ENCODE measurements at regions not wholly inside any gene's neighbourhood (a gene's known extent, or its start where the extent isn't known, plus 50 kb on each side); places are given as distances from the start of the nearest gene placed in this dataset.

DNA sequence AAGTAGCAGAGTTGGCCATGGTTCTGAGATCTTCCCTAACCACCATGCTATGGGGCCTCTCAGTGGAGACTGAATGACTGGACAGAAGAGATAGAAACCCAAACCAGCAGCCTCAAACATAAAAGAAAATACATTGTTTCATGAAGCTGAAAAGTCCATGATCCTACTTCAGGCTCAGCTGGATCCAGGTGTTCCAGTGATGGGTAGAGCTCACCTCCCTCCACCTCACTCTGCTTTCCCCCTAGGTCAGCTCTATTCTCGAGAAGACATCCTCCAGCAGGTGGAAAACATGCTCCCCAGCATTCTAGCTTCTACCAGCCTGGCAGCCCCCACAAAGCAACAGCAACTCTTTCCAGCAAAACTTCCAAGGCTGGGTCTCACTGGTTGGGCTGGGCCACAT lies 132.1 kb downstream of the OAT start:
- dilution Hi-C loops (cut with HindIII; ENCODE audit: low sequenced_read_pairs, unreplicated experiment) (no loop called here), intact Hi-C loops (cut with micrococcal nuclease) (no loop called here), in situ Hi-C loops (cut with MboI; ENCODE audit: low sequenced_read_pairs) (no loop called here)
- Histone ChIP-seq H3K9ac (ENCODE audit: low read depth, low read length) (no peak overlapping the region), H2BK20ac (ENCODE audit: low read depth, low read length) (no peak overlapping the region), H3K9me3 (ENCODE audit: control insufficient read depth, insufficient read depth, low read length) (peaks cover 16% of the 10 kb centered on the region), H2AK5ac (ENCODE audit: low read depth, low read length) (no peak overlapping the region), H3K4me2 (ENCODE audit: low read depth, low read length) (no peak overlapping the region), H4K5ac (ENCODE audit: low read depth, low read length) (no peak overlapping the region), H3K27ac (ENCODE audit: insufficient read depth, low read length) (no peak overlapping the region), H3K56ac (ENCODE audit: extremely low read depth, insufficient read depth, low read length) (no peak overlapping the region), H4K91ac (ENCODE audit: insufficient read depth, low read depth, low read length) (no peak overlapping the region), H3K79me1 (ENCODE audit: low read depth in 1 of 2, low read length in 2 of 2) (no peaks in the 10 kb centered on the region), H3K4ac (ENCODE audit: low read depth, low read length) (no peak overlapping the region), H2BK5ac (ENCODE audit: low read depth, low read length, poor library complexity, severe bottlenecking) (no peak overlapping the region), H3K4me3 (ENCODE audit: insufficient read depth, low read depth, low read length) (no peak overlapping the region), H4K20me1 (ENCODE audit: insufficient read depth, low read length) (no peaks in the 10 kb centered on the region), H2AFZ (replicated peaks; ENCODE audit: low read length, poor library complexity) (no peak overlapping the region), H3K36me3 (ENCODE audit: control insufficient read depth, insufficient read depth, low read length) (no peaks in the 10 kb centered on the region), H3K9me1 (ENCODE audit: insufficient read depth, low read length) (no peaks in the 10 kb centered on the region), H2BK15ac (ENCODE audit: low read depth, low read length) (no peak overlapping the region), H3K27me3 (ENCODE audit: control insufficient read depth, insufficient read depth, low read length) (no peaks in the 10 kb centered on the region), H3K18ac (ENCODE audit: low read depth, low read length) (no peak overlapping the region), H4K8ac (ENCODE audit: low read depth in 2 of 2, low read length in 2 of 2) (no peak overlapping the region), H2BK120ac (ENCODE audit: low read depth, low read length) (no peak overlapping the region), H2AK9ac (replicated peaks; ENCODE audit: low read depth, low read length, poor library complexity) (no peak overlapping the region), H3K14ac (replicated peaks; ENCODE audit: low read depth, low read length) (no peak overlapping the region), H3K4me1 (ENCODE audit: control insufficient read depth, insufficient read depth, low read length) (no peaks in the 10 kb centered on the region), H3K23ac (ENCODE audit: low read depth, low read length) (no peak overlapping the region)
- POLR2A ChIA-PET (ENCODE audit: unreplicated experiment), result no interaction called here
- WGBS, 2 experiments (ENCODE audit: extremely low coverage in 2 of 2, insufficient read length in 1 of 2), result no CpG with 5 or more reads among the region's 1 CpG
- no TSS peak for BruUV-seq (replicated peaks)
- ATAC-seq (ENCODE audit: low read depth) (no peak), DNase-seq (no peak)
- TF ChIP-seq RAD21 (IDR thresholded peaks at IDR 0.05; ENCODE audit: low read length), result no peak
- no peak for TF ChIP-seq BHLHE40 (IDR thresholded peaks at IDR 0.05; ENCODE audit: low read depth, low read length)
- no peak for TF ChIP-seq RFX5 (IDR thresholded peaks at IDR 0.05; ENCODE audit: low read depth, low read length)
- TF ChIP-seq MXI1 (IDR thresholded peaks at IDR 0.05; ENCODE audit: borderline replicate concordance, low read depth, low read length), result no peak
- TF ChIP-seq CHD1 (IDR thresholded peaks at IDR 0.05; ENCODE audit: low read depth, low read length), result no peak
- no peak for TF ChIP-seq NFE2L2 (IDR thresholded peaks at IDR 0.05; ENCODE audit: low read depth, low read length)
- TF ChIP-seq USF2 (IDR thresholded peaks at IDR 0.05; ENCODE audit: low read depth, low read length), result no peak
- TF ChIP-seq SMC3 (IDR thresholded peaks at IDR 0.05; ENCODE audit: low read depth, low read length), result no peak
- TF ChIP-seq RCOR1 (IDR thresholded peaks at IDR 0.05; ENCODE audit: insufficient replicate concordance, low read length), result no peak
- no peak for TF ChIP-seq POLR2A (IDR thresholded peaks at IDR 0.05; ENCODE audit: low read depth, low read length)
- TF ChIP-seq ELK1 (IDR thresholded peaks at IDR 0.05; ENCODE audit: borderline replicate concordance, low read depth, low read length), result no peak
- TF ChIP-seq, protein P1, sequence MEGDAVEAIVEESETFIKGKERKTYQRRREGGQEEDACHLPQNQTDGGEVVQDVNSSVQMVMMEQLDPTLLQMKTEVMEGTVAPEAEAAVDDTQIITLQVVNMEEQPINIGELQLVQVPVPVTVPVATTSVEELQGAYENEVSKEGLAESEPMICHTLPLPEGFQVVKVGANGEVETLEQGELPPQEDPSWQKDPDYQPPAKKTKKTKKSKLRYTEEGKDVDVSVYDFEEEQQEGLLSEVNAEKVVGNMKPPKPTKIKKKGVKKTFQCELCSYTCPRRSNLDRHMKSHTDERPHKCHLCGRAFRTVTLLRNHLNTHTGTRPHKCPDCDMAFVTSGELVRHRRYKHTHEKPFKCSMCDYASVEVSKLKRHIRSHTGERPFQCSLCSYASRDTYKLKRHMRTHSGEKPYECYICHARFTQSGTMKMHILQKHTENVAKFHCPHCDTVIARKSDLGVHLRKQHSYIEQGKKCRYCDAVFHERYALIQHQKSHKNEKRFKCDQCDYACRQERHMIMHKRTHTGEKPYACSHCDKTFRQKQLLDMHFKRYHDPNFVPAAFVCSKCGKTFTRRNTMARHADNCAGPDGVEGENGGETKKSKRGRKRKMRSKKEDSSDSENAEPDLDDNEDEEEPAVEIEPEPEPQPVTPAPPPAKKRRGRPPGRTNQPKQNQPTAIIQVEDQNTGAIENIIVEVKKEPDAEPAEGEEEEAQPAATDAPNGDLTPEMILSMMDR (conservative IDR thresholded peaks at IDR 0.05; ENCODE audit: low read depth, low read length), result no peak
- TF ChIP-seq FOS (IDR thresholded peaks at IDR 0.05; ENCODE audit: low read depth, low read length), result no peak
- no peak for TF ChIP-seq MAFK (IDR thresholded peaks at IDR 0.05; ENCODE audit: low read depth, low read length)
- no peak for TF ChIP-seq CEBPB (IDR thresholded peaks at IDR 0.05; ENCODE audit: low read depth, low read length)
- TF ChIP-seq MAZ (IDR thresholded peaks at IDR 0.05; ENCODE audit: borderline replicate concordance, low read depth, low read length), result no peak
- CTCF ChIA-PET, result no interaction called here
